BJ (cell line): ENCODE measurements at regions not wholly inside any gene's neighbourhood (a gene's known extent, or its start where the extent isn't known, plus 50 kb on each side); places are given as distances from the start of the nearest gene placed in this dataset.

Experiments
- CTCF ChIA-PET: fragments of 350-600 bp; formaldehyde crosslinking; extraction: SDS; loops from one replicate; lab custom pipeline; 2021; ENCODE audit warnings: antibody characterized with exemption, inconsistent platforms; lab: Yijun Ruan, JAX
- POLR2A ChIA-PET: fragments of 300-600 bp; sonication (Branson Sonifier 250); formaldehyde crosslinking; extraction: SDS; loops from one replicate; lab custom pipeline; 2021; ENCODE audit warnings: antibody characterized with exemption; lab: Charles Lee
- DNase-seq: peaks from one replicate; pipeline ENCODE4 v3.0.0-alpha.2; 2011; ENCODE audit warnings: low read depth
- H3K27me3 ChIP-seq: 2 replicates; pipeline ENCODE4 v1.6.0; 2011; ENCODE audit warnings: low read length; ENCODE audit not compliant: control insufficient read depth, insufficient read depth
- H3K36me3 ChIP-seq: 2 replicates; pipeline ENCODE4 v1.5.1; 2011; ENCODE audit warnings: low read length; ENCODE audit not compliant: control insufficient read depth, insufficient read depth
- H3K4me3 ChIP-seq: 2 replicates; pipeline ENCODE4 v1.5.1; 2011; ENCODE audit warnings: low read depth, mild to moderate bottlenecking, control low read depth, low read length
- CTCF ChIP-seq: IDR thresholded peaks from 2 replicates; pipeline ENCODE4 v1.5.1; 2011; ENCODE audit warnings: low read depth, mild to moderate bottlenecking, control low read depth, inconsistent platforms, low read length, moderate library complexity; ENCODE audit not compliant: insufficient read depth

DNA sequence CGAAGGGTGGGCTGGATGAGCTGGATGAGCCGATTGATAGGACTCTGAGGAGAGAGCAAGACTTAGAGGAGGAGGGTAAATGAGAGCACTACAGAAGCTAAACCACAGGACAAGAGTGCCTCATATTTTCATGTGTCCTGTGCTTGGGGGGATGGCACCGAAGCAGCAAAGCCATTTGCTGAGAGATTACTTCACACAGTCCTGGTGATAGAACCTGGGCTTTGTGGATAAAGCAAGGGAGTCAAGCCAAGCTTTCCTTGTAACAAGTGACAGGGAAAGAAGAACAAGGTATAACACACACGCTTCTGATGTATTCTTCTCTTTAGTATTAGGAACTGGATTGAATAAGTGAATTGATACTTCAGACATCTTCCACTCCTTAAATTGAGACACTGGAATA, 253.7 kb downstream of the ANKRD7 start:
- Histone ChIP-seq H3K36me3 (no peaks in the 10 kb centered on the region), H3K4me3 (no peak overlapping the region), H3K27me3 (no peaks in the 10 kb centered on the region)
- POLR2A ChIA-PET, result no interaction called here
- DNase-seq, result no peak
- TF ChIP-seq CTCF, result no peak
- CTCF ChIA-PET, result no interaction called here

GRCh38 chr7:118478931-118479330, 254.4 kb downstream of the ANKRD7 start:
- Histone ChIP-seq H3K4me3 (no peak overlapping the region), H3K36me3 (no peaks in the 10 kb centered on the region), H3K27me3 (no peaks in the 10 kb centered on the region)
- ChIA-PET POLR2A (no interaction called here), CTCF (no interaction called here)
- TF ChIP-seq CTCF, result no peak
- DNase-seq, result no peak

DNA sequence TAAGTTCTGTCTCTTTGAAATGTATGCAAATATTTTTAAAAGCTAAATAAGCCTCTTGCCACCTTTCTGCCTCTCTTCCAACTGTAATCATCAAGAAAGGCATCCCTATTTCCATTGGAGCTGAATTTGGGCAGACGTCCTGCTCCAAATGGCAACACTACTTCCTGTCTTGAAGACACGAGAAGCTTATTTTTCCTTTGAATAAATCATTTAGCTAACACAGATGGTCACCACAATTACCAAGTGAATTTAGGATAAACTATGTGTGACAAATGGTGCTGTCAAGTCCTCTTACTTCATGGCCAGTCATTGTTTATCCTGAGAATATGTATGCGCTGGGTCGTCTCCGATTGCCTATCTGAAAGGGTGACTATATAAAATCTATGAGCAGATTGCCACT, 268.0 kb downstream of the ANKRD7 start:
- TF ChIP-seq CTCF, result no peak
- Histone ChIP-seq H3K4me3 (no peak overlapping the region), H3K36me3 (no peaks in the 10 kb centered on the region), H3K27me3 (no peaks in the 10 kb centered on the region)
- ChIA-PET CTCF (no interaction called here), POLR2A (no interaction called here)
- no peak for DNase-seq

DNA sequence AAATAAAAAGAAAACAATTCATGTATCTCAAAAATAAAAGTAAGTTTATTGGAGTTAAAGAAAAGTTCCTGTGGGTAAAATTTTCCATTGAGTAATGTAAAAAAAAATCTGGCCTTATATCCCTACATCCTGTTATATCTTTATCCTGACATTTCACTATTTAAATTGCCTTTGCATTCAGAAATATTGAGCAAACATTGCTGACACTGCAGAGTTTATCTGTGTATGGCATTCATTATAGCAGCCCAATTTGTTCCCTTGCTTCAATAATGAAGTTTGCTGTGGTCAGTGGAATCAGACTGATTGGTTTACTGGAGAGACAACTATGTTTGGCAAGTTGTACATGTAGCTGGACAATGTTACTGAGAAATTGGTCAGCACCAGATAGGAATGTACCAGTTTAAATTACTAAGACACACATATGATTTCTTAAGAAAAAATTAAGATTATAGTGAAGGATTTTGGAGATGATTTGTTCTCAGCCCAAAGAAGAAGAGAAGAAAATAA, 271.7 kb downstream of the ANKRD7 start:
- H3K4me3 ChIP-seq, result no peak overlapping the region
- no peak for TF ChIP-seq CTCF
- POLR2A ChIA-PET, result no interaction called here

DNA sequence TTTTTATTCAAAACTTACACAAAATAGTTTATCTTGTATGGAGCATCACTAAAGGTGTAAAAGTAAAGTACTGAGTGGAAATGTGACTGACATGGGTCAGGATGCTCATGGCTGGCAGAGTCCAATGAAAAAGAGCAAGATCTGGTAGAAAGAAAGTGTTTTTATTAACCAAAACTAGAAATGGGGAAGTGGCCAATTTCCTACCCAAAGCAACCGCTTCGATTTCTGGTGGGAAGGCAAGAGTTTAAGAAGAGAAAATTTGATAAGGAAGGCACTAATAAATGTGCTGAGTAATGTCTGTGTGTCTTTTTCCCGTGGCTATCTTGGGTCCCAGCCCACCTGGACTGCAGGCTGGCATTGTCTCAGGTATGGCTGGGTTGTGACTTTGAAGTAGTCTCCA, 277.7 kb downstream of the ANKRD7 start:
- Histone ChIP-seq H3K36me3 (no peaks in the 10 kb centered on the region), H3K27me3 (no peaks in the 10 kb centered on the region), H3K4me3 (no peak overlapping the region)
- ChIA-PET POLR2A (no interaction called here), CTCF (no interaction called here)
- no peak for DNase-seq
- no peak for TF ChIP-seq CTCF

More for the DNA sequence above, 271.7 kb downstream of the ANKRD7 start:
- DNase-seq, result no peak
- CTCF ChIA-PET, result no interaction called here
- H3K27me3 ChIP-seq, result no peaks in the 10 kb centered on the region
- no peaks in the 10 kb centered on the region for H3K36me3 ChIP-seq
